ENCODE measurements at regions not wholly inside any gene's neighbourhood (a gene's known extent, or its start where the extent isn't known, plus 50 kb on each side); places are given as distances from the start of the nearest gene placed in this dataset.
"Not testable (repeated sequence)": the region's sequence is repeated elsewhere in the genome, so short reads cannot be mapped to it uniquely, and the experiment has no call there.

GRCh38 chr9:62810318-62810717 lies 1620.5 kb downstream of the SPATA31A7 start:
- H3K23ac ChIP-seq (ENCODE audit: low read depth, low read length); in situ Hi-C loops (cut with MboI; ENCODE audit: low sequenced_read_pairs); H3K36me3 ChIP-seq (ENCODE audit: control insufficient read depth, insufficient read depth, low read length); H2AFZ ChIP-seq (replicated peaks; ENCODE audit: low read length, poor library complexity); DNase-seq; H3K56ac ChIP-seq (ENCODE audit: extremely low read depth, insufficient read depth, low read length); H3K79me1 ChIP-seq (ENCODE audit: low read depth in 1 of 2, low read length in 2 of 2); H4K91ac ChIP-seq (ENCODE audit: insufficient read depth, low read depth, low read length); H3K9ac ChIP-seq (ENCODE audit: low read depth, low read length); POLR2A ChIA-PET (ENCODE audit: unreplicated experiment); H2BK120ac ChIP-seq (ENCODE audit: low read depth, low read length); H4K8ac ChIP-seq (ENCODE audit: low read depth in 2 of 2, low read length in 2 of 2); H3K14ac ChIP-seq (replicated peaks; ENCODE audit: low read depth, low read length); H2AK5ac ChIP-seq (ENCODE audit: low read depth, low read length); H2AK9ac ChIP-seq (replicated peaks; ENCODE audit: low read depth, low read length, poor library complexity); BruUV-seq (replicated peaks); intact Hi-C loops (cut with micrococcal nuclease); CTCF ChIA-PET; H3K4ac ChIP-seq (ENCODE audit: low read depth, low read length); dilution Hi-C loops (cut with HindIII; ENCODE audit: low sequenced_read_pairs, unreplicated experiment); H3K18ac ChIP-seq (ENCODE audit: low read depth, low read length); H3K27me3 ChIP-seq (ENCODE audit: control insufficient read depth, insufficient read depth, low read length); H3K27ac ChIP-seq (ENCODE audit: insufficient read depth, low read length); H4K20me1 ChIP-seq (ENCODE audit: insufficient read depth, low read length); H2BK15ac ChIP-seq (ENCODE audit: low read depth, low read length); H3K4me2 ChIP-seq (ENCODE audit: low read depth, low read length); H3K4me3 ChIP-seq (ENCODE audit: insufficient read depth, low read depth, low read length); H3K9me1 ChIP-seq (ENCODE audit: insufficient read depth, low read length); H4K5ac ChIP-seq (ENCODE audit: low read depth, low read length); H3K9me3 ChIP-seq (ENCODE audit: control insufficient read depth, insufficient read depth, low read length); H2BK20ac ChIP-seq (ENCODE audit: low read depth, low read length); H2BK5ac ChIP-seq (ENCODE audit: low read depth, low read length, poor library complexity, severe bottlenecking); H3K4me1 ChIP-seq (ENCODE audit: control insufficient read depth, insufficient read depth, low read length); ATAC-seq (ENCODE audit: low read depth): not testable (repeated sequence)
- no CpG with 5 or more reads among the region's 6 CpGs for WGBS, 2 experiments (ENCODE audit: extremely low coverage in 2 of 2, insufficient read length in 1 of 2)

- H4K8ac ChIP-seq (ENCODE audit: low read depth in 2 of 2, low read length in 2 of 2); H2BK20ac ChIP-seq (ENCODE audit: low read depth, low read length); H3K4me1 ChIP-seq (ENCODE audit: control insufficient read depth, insufficient read depth, low read length); H2AFZ ChIP-seq (replicated peaks; ENCODE audit: low read length, poor library complexity); POLR2A ChIA-PET (ENCODE audit: unreplicated experiment); CTCF ChIA-PET; H2BK5ac ChIP-seq (ENCODE audit: low read depth, low read length, poor library complexity, severe bottlenecking); ATAC-seq (ENCODE audit: low read depth); H2BK120ac ChIP-seq (ENCODE audit: low read depth, low read length); H3K9ac ChIP-seq (ENCODE audit: low read depth, low read length); in situ Hi-C loops (cut with MboI; ENCODE audit: low sequenced_read_pairs); H4K91ac ChIP-seq (ENCODE audit: insufficient read depth, low read depth, low read length); H3K4me3 ChIP-seq (ENCODE audit: insufficient read depth, low read depth, low read length); H3K9me3 ChIP-seq (ENCODE audit: control insufficient read depth, insufficient read depth, low read length); H3K27ac ChIP-seq (ENCODE audit: insufficient read depth, low read length); H2BK15ac ChIP-seq (ENCODE audit: low read depth, low read length); H4K5ac ChIP-seq (ENCODE audit: low read depth, low read length); H3K4ac ChIP-seq (ENCODE audit: low read depth, low read length); H3K4me2 ChIP-seq (ENCODE audit: low read depth, low read length); H4K20me1 ChIP-seq (ENCODE audit: insufficient read depth, low read length); intact Hi-C loops (cut with micrococcal nuclease); H3K18ac ChIP-seq (ENCODE audit: low read depth, low read length); H3K79me1 ChIP-seq (ENCODE audit: low read depth in 1 of 2, low read length in 2 of 2); H3K14ac ChIP-seq (replicated peaks; ENCODE audit: low read depth, low read length); dilution Hi-C loops (cut with HindIII; ENCODE audit: low sequenced_read_pairs, unreplicated experiment); BruUV-seq (replicated peaks); H3K23ac ChIP-seq (ENCODE audit: low read depth, low read length); H3K36me3 ChIP-seq (ENCODE audit: control insufficient read depth, insufficient read depth, low read length); H3K56ac ChIP-seq (ENCODE audit: extremely low read depth, insufficient read depth, low read length); H3K9me1 ChIP-seq (ENCODE audit: insufficient read depth, low read length); H2AK9ac ChIP-seq (replicated peaks; ENCODE audit: low read depth, low read length, poor library complexity); H2AK5ac ChIP-seq (ENCODE audit: low read depth, low read length); DNase-seq; H3K27me3 ChIP-seq (ENCODE audit: control insufficient read depth, insufficient read depth, low read length): not testable (repeated sequence)
- 62% methylated on average over 2 of the region's 5 CpGs; no CpG with 5 or more reads in 1 of the 2 experiments for WGBS, 2 experiments (ENCODE audit: extremely low coverage in 2 of 2, insufficient read length in 1 of 2)
Measured at GRCh38 chr9:62810811-62811315, 1621.0 kb downstream of the SPATA31A7 start.

Data from IMR-90 (cell line).